Uterus (tissue), 3 donors: ENCODE measurements at regions not wholly inside any gene's neighbourhood (a gene's known extent, or its start where the extent isn't known, plus 50 kb on each side); places are given as distances from the start of the nearest gene placed in this dataset.

Source experiments
- DNase-seq, 2 donors: peaks; one replicate each; pipeline ENCODE4 v3.0.0-alpha.2; 2019 to 2020
- H3K27ac ChIP-seq, 2 donors: fragments of 200-600 bp; sonication (generic); 1 replicate in 1 of 2; 2 replicates in 1 of 2; pipeline ENCODE4 v1.5.1; 2016 to 2018
- H3K27me3 ChIP-seq, 2 donors: fragments of 200-600 bp; sonication (generic); one replicate each; pipeline ENCODE4 v1.5.1; 2018 to 2019; ENCODE audit warnings: control low read depth in 1 of 2
- H3K36me3 ChIP-seq, 2 donors: fragments of 200-600 bp; sonication (generic); one replicate each; pipeline ENCODE4 v1.5.1; 2019; ENCODE audit warnings: control low read depth in 1 of 2
- H3K4me1 ChIP-seq, 2 donors: fragments of 200-600 bp; sonication (generic); one replicate each; pipeline ENCODE4 v1.5.1; 2018 to 2019; ENCODE audit warnings: control low read depth in 1 of 2
- H3K4me3 ChIP-seq, 2 donors: fragments of 200-600 bp; sonication (generic); 1 replicate in 1 of 2; 2 replicates in 1 of 2; pipeline ENCODE4 v1.5.1; 2018 to 2019; ENCODE audit warnings: mild to moderate bottlenecking in 1 of 2
- H3K9me3 ChIP-seq, 2 donors: fragments of 200-600 bp; sonication (generic); one replicate each; pipeline ENCODE4 v1.5.1; 2019; ENCODE audit warnings: control low read depth in 1 of 2
- CTCF ChIP-seq, 4 experiments: fragments of 200-600 bp in 2 of 4; fragments of 450-650 bp in 2 of 4; sonication (generic) in 2 of 4; IDR thresholded peaks; one replicate each; pipeline ENCODE4 v1.5.1; 2016 to 2019; ENCODE audit warnings: antibody characterized with exemption in 4 of 4, mild to moderate bottlenecking in 2 of 4, moderate library complexity in 1 of 4
- POLR2A ChIP-seq, 2 donors: fragments of 450-650 bp; IDR thresholded peaks; one replicate each; pipeline ENCODE4 v1.6.1; 2016; ENCODE audit warnings: antibody characterized with exemption in 2 of 2, mild to moderate bottlenecking in 1 of 2, moderate library complexity in 1 of 2
- intact Hi-C: fragments of 100-400 bp; cut with DNase I; formaldehyde crosslinking; loops from one replicate; pipeline ENCODE4 v1.15.1; 2023; ENCODE audit warnings: low total_unique reads
- donor health status: DM: yes; HTN: yes; CAD: no.

- Histone ChIP-seq H3K27me3 (no peaks in the 10 kb centered on the region), H3K4me3 (no peak overlapping the region), H3K27ac (no peak overlapping the region), H3K9me3 (no peaks in the 10 kb centered on the region), H3K4me1 (no peaks in the 10 kb centered on the region), H3K36me3 (no peaks in the 10 kb centered on the region)
- TF ChIP-seq CTCF (IDR thresholded peaks at IDR 0.05) = no peak
- TF ChIP-seq POLR2A (IDR thresholded peaks at IDR 0.05) = no peak
- intact Hi-C loops = no loop called here
- no peak for DNase-seq
Observed at GRCh38 chr19:28021259-28022185, 1191.4 kb downstream of the UQCRFS1 start.

- intact Hi-C loops = no loop called here
- Histone ChIP-seq H3K27ac (no peak overlapping the region), H3K27me3 (no peaks in the 10 kb centered on the region), H3K4me1 (no peaks in the 10 kb centered on the region), H3K36me3 (no peaks in the 10 kb centered on the region), H3K9me3 (no peaks in the 10 kb centered on the region), H3K4me3 (no peak overlapping the region)
- no peak for TF ChIP-seq POLR2A (IDR thresholded peaks at IDR 0.05)
- TF ChIP-seq CTCF (IDR thresholded peaks at IDR 0.05) = no peak
- DNase-seq = no peak
Observed at GRCh38 chr19:28020619-28021258, 1192.2 kb downstream of the UQCRFS1 start.

GRCh38 chr19:28019901-28020300, 1193.0 kb downstream of the UQCRFS1 start:
- H3K27me3 ChIP-seq = no peaks in the 10 kb centered on the region
- no peak overlapping the region for H3K4me3 ChIP-seq
- intact Hi-C loops = no loop called here
- H3K4me1 ChIP-seq = no peaks in the 10 kb centered on the region
- no peak for TF ChIP-seq POLR2A (IDR thresholded peaks at IDR 0.05)
- no peaks in the 10 kb centered on the region for H3K9me3 ChIP-seq
- no peak overlapping the region for H3K27ac ChIP-seq
- H3K36me3 ChIP-seq = no peaks in the 10 kb centered on the region
- no peak for DNase-seq

- Histone ChIP-seq H3K4me3 (no peak overlapping the region), H3K36me3 (no peaks in the 10 kb centered on the region), H3K27ac (no peak overlapping the region), H3K4me1 (no peaks in the 10 kb centered on the region), H3K9me3 (no peaks in the 10 kb centered on the region), H3K27me3 (no peaks in the 10 kb centered on the region)
- DNase-seq = no peak
- intact Hi-C loops = no loop called here
- TF ChIP-seq CTCF (IDR thresholded peaks at IDR 0.05) (no peak), POLR2A (IDR thresholded peaks at IDR 0.05) (no peak)
Observed at GRCh38 chr19:28019371-28019770, 1193.6 kb downstream of the UQCRFS1 start.

GRCh38 chr19:28018499-28018898, 1194.5 kb downstream of the UQCRFS1 start:
- H3K4me1 ChIP-seq = no peaks in the 10 kb centered on the region
- intact Hi-C loops = no loop called here
- H3K27ac ChIP-seq = no peak overlapping the region
- no peaks in the 10 kb centered on the region for H3K36me3 ChIP-seq
- no peak for TF ChIP-seq POLR2A (IDR thresholded peaks at IDR 0.05)
- no peak for TF ChIP-seq CTCF (IDR thresholded peaks at IDR 0.05)
- no peaks in the 10 kb centered on the region for H3K9me3 ChIP-seq
- no peak for DNase-seq
- H3K27me3 ChIP-seq = no peaks in the 10 kb centered on the region
- H3K4me3 ChIP-seq = no peak overlapping the region
